Activated T-helper 1 cell treated with anti-CD3 and anti-CD28 coated beads, Interleukin-12 subunit alpha, Interleukin-12 subunit beta, Interleukin-2, Interleukin-4 antibody, amounts not matched to agents 30 ng/mL and 10 ng/mL and 1 ng/mL, durations not matched to agents 14 hours and 24 hours and 36 hours (primary cell): ENCODE measurements at regions not wholly inside any gene's neighbourhood (a gene's known extent, or its start where the extent isn't known, plus 50 kb on each side); places are given as distances from the start of the nearest gene placed in this dataset.

Source experiments
- DNase-seq: peaks from one replicate; pipeline ENCODE4 v3.0.0; 2021; ENCODE audit warnings: low spot score
- H3K27ac Mint-ChIP-seq: one replicate; pipeline ENCODE4 v1.8.0; 2021; ENCODE audit warnings: mild to moderate bottlenecking, mixed read lengths
- H3K27me3 Mint-ChIP-seq: one replicate; pipeline ENCODE4 v1.8.0; 2022; ENCODE audit warnings: mild to moderate bottlenecking, moderate library complexity, mixed read lengths; ENCODE audit not compliant: insufficient read depth
- H3K36me3 Mint-ChIP-seq: one replicate; pipeline ENCODE4 v1.8.0; 2021; ENCODE audit warnings: low read depth, mixed read lengths
- H3K4me1 Mint-ChIP-seq: one replicate; pipeline ENCODE4 v1.8.0; 2021; ENCODE audit warnings: low read depth, mixed read lengths
- H3K4me3 Mint-ChIP-seq: one replicate; pipeline ENCODE4 v1.8.0; 2021; ENCODE audit warnings: mild to moderate bottlenecking, moderate library complexity, mixed read lengths
- H3K9me3 Mint-ChIP-seq: one replicate; pipeline ENCODE4 v1.8.0; 2021; ENCODE audit warnings: mixed read lengths
- intact Hi-C: fragments of 100-400 bp; cut with micrococcal nuclease; formaldehyde crosslinking; loops from one replicate; pipeline ENCODE4 v1.15.1; 2024

DNA sequence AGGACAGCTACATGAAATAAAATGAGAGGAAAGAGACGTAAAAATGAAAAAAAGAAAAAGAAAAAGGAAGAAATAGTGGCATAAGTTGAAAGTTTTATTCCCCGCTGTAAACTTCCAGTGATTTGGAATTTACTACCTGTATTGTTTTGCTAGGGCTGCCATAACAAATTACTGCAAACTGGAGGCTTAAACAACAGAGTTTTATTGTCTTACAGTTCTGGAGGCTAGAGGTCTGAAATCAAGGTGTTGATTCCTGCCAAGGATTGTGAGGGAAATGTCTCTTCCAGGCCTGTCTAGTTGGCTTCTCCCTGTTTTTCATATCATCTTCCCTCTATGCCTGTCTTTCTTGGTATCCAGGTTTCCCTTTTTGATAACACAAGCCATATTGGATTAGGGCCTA, 119.4 kb upstream of the PACRGL start:
- no peaks in the 10 kb centered on the region for H3K4me1 Mint-ChIP-seq
- no peak overlapping the region for H3K27ac Mint-ChIP-seq
- no peaks in the 10 kb centered on the region for H3K27me3 Mint-ChIP-seq
- H3K9me3 Mint-ChIP-seq, result peaks cover 3% of the 10 kb centered on the region
- no peak overlapping the region for H3K4me3 Mint-ChIP-seq
- no peaks in the 10 kb centered on the region for H3K36me3 Mint-ChIP-seq
- intact Hi-C loops, result no loop called here
- DNase-seq, result no peak

DNA sequence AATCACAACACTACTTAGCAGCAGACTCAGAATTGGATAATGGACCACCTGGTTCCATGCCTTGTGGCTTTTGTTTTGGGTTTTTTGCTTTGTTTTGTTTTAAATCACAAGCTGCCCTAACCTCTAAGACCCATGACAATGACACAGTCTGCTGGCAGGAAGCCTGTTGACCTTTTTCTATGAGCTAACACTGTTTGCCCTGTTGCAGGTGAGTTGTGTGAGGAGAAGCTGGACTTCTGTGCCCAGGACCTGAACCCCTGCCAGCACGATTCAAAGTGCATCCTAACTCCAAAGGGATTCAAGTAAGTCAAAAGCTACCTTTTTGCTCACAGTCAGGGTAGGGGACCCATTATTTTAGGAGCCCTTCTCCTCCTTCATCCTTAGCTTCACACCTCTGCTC, 110.8 kb upstream of the PACRGL start:
- Mint-ChIP-seq H3K27ac (no peak overlapping the region), H3K27me3 (no peaks in the 10 kb centered on the region), H3K9me3 (no peaks in the 10 kb centered on the region), H3K36me3 (no peaks in the 10 kb centered on the region), H3K4me1 (no peaks in the 10 kb centered on the region), H3K4me3 (no peak overlapping the region)
- intact Hi-C loops, result no loop called here
- no peak for DNase-seq

DNA sequence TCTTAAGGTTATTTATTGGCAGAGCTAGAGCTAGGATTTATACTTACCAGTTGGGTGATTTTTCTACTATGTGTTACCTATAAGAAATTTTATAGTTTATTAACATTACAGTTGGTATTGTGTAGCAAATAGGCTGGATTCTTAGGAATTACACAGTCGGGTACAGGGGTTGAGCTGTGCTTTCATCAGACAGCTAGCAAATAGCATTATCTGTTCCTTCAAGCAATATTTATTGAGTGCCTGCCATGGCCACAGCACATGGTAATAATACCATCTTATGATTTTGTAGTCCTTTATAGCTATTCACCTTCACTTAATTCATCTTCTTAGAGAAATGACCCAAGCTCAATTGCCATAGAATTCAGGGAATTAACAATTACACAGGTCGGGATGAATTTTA, 109.4 kb upstream of the PACRGL start:
- H3K9me3 Mint-ChIP-seq, result no peaks in the 10 kb centered on the region
- no peak for DNase-seq
- no peak overlapping the region for H3K27ac Mint-ChIP-seq
- no peaks in the 10 kb centered on the region for H3K4me1 Mint-ChIP-seq
- intact Hi-C loops, result no loop called here
- no peaks in the 10 kb centered on the region for H3K27me3 Mint-ChIP-seq
- no peak overlapping the region for H3K4me3 Mint-ChIP-seq
- no peaks in the 10 kb centered on the region for H3K36me3 Mint-ChIP-seq

DNA sequence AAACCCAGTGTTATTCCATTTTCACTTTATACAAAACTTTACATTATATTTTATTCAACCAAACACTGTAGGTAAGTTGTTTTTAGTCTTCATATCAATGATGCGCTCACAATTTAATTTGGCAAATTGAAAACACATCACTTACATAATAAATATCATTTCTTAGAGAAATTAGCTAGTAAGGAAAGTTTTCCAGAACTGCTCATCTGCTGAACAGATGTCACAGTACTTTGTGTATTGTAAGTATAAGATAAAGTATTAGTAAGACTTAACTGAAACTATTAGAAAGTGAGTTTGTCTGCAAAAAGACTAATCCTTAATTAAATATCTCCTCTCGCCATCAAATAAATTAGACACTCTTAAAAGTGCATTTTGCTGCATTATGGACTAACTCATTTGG, 108.7 kb upstream of the PACRGL start:
- H3K27me3 Mint-ChIP-seq, result no peaks in the 10 kb centered on the region
- H3K9me3 Mint-ChIP-seq, result no peaks in the 10 kb centered on the region
- intact Hi-C loops, result no loop called here
- no peaks in the 10 kb centered on the region for H3K36me3 Mint-ChIP-seq
- no peak overlapping the region for H3K27ac Mint-ChIP-seq
- DNase-seq, result no peak
- H3K4me1 Mint-ChIP-seq, result no peaks in the 10 kb centered on the region
- H3K4me3 Mint-ChIP-seq, result no peak overlapping the region

DNA sequence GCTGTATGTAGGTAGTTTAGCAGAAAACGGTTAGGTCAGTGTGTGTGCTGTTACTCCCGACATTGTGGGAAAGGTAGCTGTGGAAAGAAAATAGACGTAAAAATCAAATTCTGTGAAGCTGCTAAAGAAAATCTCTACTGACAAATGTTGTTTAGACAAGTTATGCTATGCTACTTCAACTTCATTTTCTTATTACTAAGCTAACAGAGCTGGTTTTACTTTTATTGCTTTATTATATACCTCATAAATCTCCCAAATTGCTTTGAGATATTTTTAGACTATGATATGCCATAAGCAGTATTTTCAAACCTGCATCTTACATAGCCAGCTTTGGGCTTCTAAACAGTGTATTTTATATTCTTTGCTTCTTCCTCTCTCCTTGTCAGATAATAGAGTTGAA, 108.2 kb upstream of the PACRGL start:
- Mint-ChIP-seq H3K4me3 (no peak overlapping the region), H3K27me3 (no peaks in the 10 kb centered on the region), H3K27ac (no peak overlapping the region), H3K36me3 (no peaks in the 10 kb centered on the region), H3K9me3 (no peaks in the 10 kb centered on the region), H3K4me1 (no peaks in the 10 kb centered on the region)
- intact Hi-C loops, result no loop called here
- DNase-seq, result no peak

DNA sequence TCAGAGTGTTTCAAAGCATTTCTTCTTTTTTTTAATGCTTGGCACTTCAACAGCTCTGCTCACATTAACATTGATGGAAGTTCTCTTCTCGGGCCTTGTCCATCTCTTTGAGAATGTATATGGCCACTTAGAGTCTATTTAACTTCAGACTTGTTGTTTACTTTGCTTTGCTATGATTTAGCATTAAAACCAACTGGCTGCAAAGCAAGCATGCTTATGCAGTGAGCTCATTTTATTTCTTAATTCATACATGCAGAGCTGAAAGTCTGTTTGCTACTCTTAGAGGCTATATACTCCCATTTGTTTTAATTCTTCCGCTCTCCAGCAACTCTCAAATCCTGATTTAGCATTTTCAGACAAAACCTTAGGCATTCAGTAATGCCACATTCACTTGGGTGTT, 107.6 kb upstream of the PACRGL start:
- H3K27ac Mint-ChIP-seq, result no peak overlapping the region
- H3K9me3 Mint-ChIP-seq, result no peaks in the 10 kb centered on the region
- no peak for DNase-seq
- no peaks in the 10 kb centered on the region for H3K27me3 Mint-ChIP-seq
- H3K4me3 Mint-ChIP-seq, result no peak overlapping the region
- no peaks in the 10 kb centered on the region for H3K36me3 Mint-ChIP-seq
- no peaks in the 10 kb centered on the region for H3K4me1 Mint-ChIP-seq
- intact Hi-C loops, result no loop called here

DNA sequence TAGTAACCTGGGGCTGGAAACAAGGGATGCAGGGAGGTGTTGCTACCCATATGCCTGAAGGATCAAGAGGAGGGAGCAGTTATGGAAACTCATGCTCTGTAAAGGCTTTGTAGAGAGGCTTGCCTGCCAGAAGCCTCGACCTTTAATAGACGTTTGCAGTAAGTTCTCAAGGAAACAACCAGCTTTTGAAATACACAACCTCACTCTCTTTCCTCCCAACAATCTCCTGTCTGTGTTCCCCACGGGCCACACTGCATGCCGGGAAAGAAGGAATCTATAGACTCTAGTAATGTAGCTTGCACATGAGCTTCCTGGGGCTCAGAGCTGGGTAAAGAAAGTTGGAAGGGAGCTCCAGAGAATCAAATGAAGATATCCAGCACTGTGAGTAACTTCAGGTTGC, 101.6 kb upstream of the PACRGL start:
- intact Hi-C loops, result no loop called here
- H3K27me3 Mint-ChIP-seq, result no peaks in the 10 kb centered on the region
- no peak overlapping the region for H3K27ac Mint-ChIP-seq
- H3K36me3 Mint-ChIP-seq, result no peaks in the 10 kb centered on the region
- no peaks in the 10 kb centered on the region for H3K4me1 Mint-ChIP-seq
- no peak for DNase-seq
- no peak overlapping the region for H3K4me3 Mint-ChIP-seq
- H3K9me3 Mint-ChIP-seq, result no peaks in the 10 kb centered on the region

DNA sequence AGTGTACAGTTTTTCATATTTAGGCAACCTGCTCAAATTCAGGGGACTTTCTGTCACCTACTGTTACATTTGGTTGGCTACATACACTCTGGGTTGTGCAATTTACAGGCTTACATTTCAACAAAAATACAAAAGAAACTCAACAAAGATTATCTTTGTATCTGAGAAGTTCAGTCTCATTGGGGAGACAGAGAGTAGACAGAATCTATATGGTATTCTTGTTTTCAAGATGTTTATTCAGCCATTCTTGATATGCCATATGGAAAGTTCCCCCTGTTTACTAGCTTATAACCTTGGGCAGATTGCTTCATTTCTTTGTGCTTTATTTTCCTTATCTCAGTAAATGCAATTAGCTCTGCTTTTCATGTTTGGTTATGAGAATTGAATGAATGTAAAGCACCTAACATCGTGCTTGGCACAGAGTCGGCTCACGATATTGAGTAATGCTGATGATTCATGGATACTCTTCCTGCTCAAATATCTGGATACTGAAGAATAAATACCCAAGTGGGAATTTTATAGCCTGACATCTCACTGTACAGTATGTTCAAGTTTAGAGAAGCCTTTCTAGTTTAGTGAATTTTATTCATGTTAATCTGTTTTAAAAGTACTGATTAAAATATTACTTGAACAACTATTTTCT, 96.5 kb upstream of the PACRGL start:
- no peak overlapping the region for H3K27ac Mint-ChIP-seq
- no peak for DNase-seq
- no peaks in the 10 kb centered on the region for H3K4me1 Mint-ChIP-seq
- intact Hi-C loops, result no loop called here
- H3K36me3 Mint-ChIP-seq, result no peaks in the 10 kb centered on the region
- H3K4me3 Mint-ChIP-seq, result no peak overlapping the region
- no peaks in the 10 kb centered on the region for H3K9me3 Mint-ChIP-seq
- no peaks in the 10 kb centered on the region for H3K27me3 Mint-ChIP-seq

DNA sequence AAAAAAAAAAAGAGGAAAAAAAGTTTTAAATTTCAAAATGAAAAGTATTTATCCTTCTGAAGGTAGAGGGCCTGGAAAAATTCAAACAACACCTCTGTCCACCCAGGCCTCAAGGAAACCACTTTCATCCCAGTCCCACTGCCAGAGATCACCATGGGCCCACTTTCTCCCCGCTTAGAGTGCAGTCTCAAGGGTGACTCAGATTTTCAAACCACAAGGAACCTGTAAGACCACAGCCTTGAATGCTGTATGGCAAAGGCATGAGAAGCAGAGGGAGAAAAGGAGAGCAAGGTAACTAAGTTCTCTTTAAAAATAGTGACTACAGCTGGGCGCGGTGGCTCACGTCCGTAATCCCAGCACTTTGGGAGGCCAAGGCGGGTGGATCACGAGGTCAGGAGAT, 87.9 kb upstream of the PACRGL start:
- intact Hi-C loops, result no loop called here

DNA sequence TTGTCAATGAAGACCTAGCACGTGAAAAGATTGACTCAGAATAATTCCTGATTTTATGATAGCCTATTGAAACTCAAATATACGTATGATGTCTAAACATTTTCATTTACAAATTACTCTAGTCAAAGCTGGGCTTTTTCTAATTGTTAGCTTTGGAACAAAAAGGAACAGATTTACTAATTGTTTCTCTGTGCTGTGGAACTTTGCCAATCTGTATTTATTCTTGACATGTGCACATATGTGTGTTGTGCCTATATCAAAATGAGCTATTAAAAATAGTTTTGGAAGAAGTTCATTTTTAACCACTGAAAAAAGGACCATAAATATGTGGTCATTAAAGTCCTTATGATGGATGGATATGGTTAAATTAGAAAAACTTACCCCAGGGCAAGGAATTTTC, 85.4 kb upstream of the PACRGL start:
- Mint-ChIP-seq H3K27ac (no peak overlapping the region), H3K36me3 (no peaks in the 10 kb centered on the region), H3K4me1 (no peaks in the 10 kb centered on the region), H3K9me3 (no peaks in the 10 kb centered on the region), H3K4me3 (no peak overlapping the region), H3K27me3 (peaks cover 3% of the 10 kb centered on the region)
- intact Hi-C loops, result no loop called here
- no peak for DNase-seq

More for the DNA sequence above, 87.9 kb upstream of the PACRGL start:
- H3K4me1 Mint-ChIP-seq, result no peaks in the 10 kb centered on the region
- H3K4me3 Mint-ChIP-seq, result no peak overlapping the region
- no peak for DNase-seq
- peaks cover 5% of the 10 kb centered on the region for H3K27me3 Mint-ChIP-seq
- H3K27ac Mint-ChIP-seq, result no peak overlapping the region
- no peaks in the 10 kb centered on the region for H3K36me3 Mint-ChIP-seq
- H3K9me3 Mint-ChIP-seq, result no peaks in the 10 kb centered on the region

DNA sequence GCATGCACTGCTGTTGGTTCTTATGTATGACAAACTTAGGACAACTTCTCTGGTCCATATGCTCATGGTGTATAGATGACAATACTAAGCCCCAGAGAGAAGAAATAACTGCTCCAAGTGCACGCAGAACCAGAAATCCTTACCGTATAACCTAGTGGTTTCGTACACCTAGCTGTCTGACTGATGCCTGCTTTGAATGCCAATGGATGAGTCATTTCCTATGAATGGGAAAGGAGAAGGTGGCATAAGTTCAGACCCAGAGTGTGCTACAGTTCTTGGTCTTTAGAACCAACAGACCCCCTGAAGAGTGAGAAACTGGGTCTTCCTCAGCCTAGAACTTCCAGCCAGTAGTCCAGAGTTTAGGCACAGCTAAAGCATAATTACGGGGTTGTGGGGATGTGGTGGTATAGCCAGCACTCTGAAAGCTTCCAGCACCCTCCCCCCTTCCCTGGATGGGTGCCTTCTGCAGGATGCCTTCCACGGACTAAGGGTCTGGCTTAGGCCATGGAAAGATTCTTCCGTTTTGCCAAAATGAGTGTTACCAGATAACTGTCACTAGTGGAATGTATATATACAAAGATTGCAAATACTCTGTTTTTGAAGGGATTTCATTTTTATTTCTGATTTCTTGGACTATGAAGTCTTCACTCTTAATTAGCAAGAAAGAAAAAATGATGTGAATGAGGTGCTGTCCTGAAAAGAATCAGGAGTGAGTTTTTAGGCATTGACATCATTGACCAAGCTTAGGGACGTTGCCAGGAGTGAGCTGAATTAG, 84.6 kb upstream of the PACRGL start:
- peaks cover 1% of the 10 kb centered on the region for H3K27me3 Mint-ChIP-seq
- DNase-seq, result no peak
- H3K9me3 Mint-ChIP-seq, result no peaks in the 10 kb centered on the region
- H3K4me3 Mint-ChIP-seq, result no peak overlapping the region
- H3K36me3 Mint-ChIP-seq, result no peaks in the 10 kb centered on the region
- no peaks in the 10 kb centered on the region for H3K4me1 Mint-ChIP-seq
- intact Hi-C loops, result no loop called here
- no peak overlapping the region for H3K27ac Mint-ChIP-seq

DNA sequence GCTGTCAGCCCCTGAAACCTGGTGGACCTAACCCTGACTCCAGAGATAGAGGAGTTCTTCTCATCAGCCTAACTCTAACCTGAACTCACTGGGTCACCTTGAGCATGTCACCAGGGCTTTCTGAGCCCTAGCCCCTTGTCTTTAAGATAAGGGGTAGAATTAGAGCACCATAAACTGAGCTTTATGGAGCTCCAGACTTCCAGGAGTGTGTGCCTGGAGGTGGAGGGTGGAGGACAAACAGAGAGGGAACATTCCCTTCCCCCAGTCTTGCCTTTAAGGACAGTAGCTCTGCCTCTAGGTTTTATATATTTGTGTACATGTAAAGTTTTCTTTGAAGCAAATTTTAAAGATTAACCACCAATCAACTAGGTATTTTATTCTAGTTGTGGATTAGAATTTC, 83.9 kb upstream of the PACRGL start:
- DNase-seq, result no peak
- Mint-ChIP-seq H3K9me3 (no peaks in the 10 kb centered on the region), H3K27me3 (no peaks in the 10 kb centered on the region), H3K27ac (no peak overlapping the region), H3K36me3 (no peaks in the 10 kb centered on the region), H3K4me1 (no peaks in the 10 kb centered on the region), H3K4me3 (no peak overlapping the region)
- intact Hi-C loops, result no loop called here

DNA sequence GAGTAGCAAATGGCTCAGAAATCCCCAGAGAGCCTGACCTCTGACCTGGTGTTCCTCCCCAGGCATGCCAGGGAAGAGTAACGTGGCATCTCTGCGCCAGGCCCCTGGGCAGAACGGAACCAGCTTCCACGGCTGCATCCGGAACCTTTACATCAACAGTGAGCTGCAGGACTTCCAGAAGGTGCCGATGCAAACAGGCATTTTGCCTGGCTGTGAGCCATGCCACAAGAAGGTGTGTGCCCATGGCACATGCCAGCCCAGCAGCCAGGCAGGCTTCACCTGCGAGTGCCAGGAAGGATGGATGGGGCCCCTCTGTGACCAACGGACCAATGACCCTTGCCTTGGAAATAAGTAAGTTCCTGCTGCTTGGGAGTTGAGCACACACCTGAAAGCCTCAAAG, 83.4 kb upstream of the PACRGL start:
- intact Hi-C loops, result no loop called here
- Mint-ChIP-seq H3K27me3 (no peaks in the 10 kb centered on the region), H3K4me3 (no peak overlapping the region), H3K9me3 (no peaks in the 10 kb centered on the region), H3K4me1 (no peaks in the 10 kb centered on the region), H3K36me3 (no peaks in the 10 kb centered on the region), H3K27ac (no peak overlapping the region)
- DNase-seq, result no peak
